ENCODE measurements at regions not wholly inside any gene's neighbourhood (a gene's known extent, or its start where the extent isn't known, plus 50 kb on each side); places are given as distances from the start of the nearest gene placed in this dataset.

DNA sequence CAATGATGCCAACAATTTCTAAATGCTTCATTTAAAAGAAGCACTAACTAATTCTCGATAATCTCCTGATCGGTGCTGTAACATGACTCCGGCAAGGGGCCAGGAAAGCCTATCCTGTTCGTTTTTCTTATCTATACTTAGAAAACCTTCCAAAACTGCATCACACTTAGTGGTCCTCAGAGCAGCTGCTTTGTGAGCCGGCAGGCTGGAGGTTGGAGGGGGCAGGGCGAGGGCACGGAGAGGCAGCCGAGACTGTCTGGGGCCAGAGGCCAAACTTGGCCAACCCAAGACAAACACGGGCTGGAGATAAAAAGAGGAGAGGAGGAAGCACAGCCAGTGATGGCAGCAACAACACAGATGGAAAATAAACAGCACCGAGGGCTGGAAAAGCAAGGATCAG lies 455.7 kb downstream of the BCOR start:
- TF ChIP-seq, protein P1, sequence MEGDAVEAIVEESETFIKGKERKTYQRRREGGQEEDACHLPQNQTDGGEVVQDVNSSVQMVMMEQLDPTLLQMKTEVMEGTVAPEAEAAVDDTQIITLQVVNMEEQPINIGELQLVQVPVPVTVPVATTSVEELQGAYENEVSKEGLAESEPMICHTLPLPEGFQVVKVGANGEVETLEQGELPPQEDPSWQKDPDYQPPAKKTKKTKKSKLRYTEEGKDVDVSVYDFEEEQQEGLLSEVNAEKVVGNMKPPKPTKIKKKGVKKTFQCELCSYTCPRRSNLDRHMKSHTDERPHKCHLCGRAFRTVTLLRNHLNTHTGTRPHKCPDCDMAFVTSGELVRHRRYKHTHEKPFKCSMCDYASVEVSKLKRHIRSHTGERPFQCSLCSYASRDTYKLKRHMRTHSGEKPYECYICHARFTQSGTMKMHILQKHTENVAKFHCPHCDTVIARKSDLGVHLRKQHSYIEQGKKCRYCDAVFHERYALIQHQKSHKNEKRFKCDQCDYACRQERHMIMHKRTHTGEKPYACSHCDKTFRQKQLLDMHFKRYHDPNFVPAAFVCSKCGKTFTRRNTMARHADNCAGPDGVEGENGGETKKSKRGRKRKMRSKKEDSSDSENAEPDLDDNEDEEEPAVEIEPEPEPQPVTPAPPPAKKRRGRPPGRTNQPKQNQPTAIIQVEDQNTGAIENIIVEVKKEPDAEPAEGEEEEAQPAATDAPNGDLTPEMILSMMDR (optimal IDR thresholded peaks at IDR 0.05 in 1 of 3, IDR thresholded peaks at IDR 0.05 in 1 of 3, conservative IDR thresholded peaks at IDR 0.05 in 1 of 3; ENCODE audit: extremely low read depth in 1 of 3, insufficient read depth in 2 of 3, low read length in 3 of 3): no peak
- no peak for TF ChIP-seq EZH2 (IDR thresholded peaks at IDR 0.05; ENCODE audit: low read length)

Measured in keratinocyte (primary cell).